AG04449 (cell line): ENCODE measurements at regions not wholly inside any gene's neighbourhood (a gene's known extent, or its start where the extent isn't known, plus 50 kb on each side); places are given as distances from the start of the nearest gene placed in this dataset.

Experiments used
- CTCF ChIA-PET: fragments of 350-600 bp; formaldehyde crosslinking; extraction: SDS; loops from one replicate; lab custom pipeline; 2021; ENCODE audit warnings: antibody characterized with exemption; lab: Yijun Ruan, JAX
- POLR2A ChIA-PET: fragments of 400-600, 350-600 bp; formaldehyde crosslinking; extraction: SDS; loops from one replicate; lab custom pipeline; 2020; ENCODE audit warnings: antibody characterized with exemption, inconsistent platforms; lab: Yijun Ruan, JAX
- DNase-seq: peaks from one replicate; pipeline ENCODE4 v3.0.0-alpha.2; 2010; ENCODE audit warnings: low read depth, low spot score
- H3K4me3 ChIP-seq: 2 replicates; pipeline ENCODE4 v1.5.1; 2011; ENCODE audit warnings: low read depth, mild to moderate bottlenecking, control low read depth, low read length
- CTCF ChIP-seq: IDR thresholded peaks from one replicate; pipeline ENCODE4 v1.5.1; 2011; ENCODE audit warnings: mild to moderate bottlenecking, moderate library complexity, low read length, control low read depth, inconsistent platforms; ENCODE audit not compliant: insufficient read depth; ENCODE audit errors: missing control alignments

- ChIA-PET POLR2A (no interaction called here), CTCF (no interaction called here)
- no peak for TF ChIP-seq CTCF
- DNase-seq = no peak
- H3K4me3 ChIP-seq = no peak overlapping the region
Observed at GRCh38 chr3:38950581-38950980, 101.2 kb downstream of the SCN11A start.

DNA sequence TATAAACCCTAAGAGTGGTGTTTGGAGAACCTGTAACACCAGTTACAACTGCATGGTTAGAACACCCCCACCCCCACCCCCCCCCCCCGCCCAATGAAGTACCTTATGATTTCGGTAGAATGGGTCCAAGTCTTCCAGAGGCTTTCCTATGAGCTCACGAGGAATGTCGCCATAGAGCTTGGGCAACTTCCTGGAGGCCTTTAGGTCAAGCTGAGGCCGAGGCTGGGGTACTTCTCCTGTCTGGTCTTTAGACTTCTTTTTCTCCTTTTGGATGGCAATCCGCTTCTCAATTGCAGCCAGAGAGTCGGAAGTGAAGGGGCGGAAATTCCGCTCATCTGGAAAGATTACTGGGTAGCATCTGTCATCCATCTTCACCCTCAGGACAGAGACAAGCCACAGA lies 101.8 kb downstream of the SCN11A start:
- DNase-seq = no peak
- no peak overlapping the region for H3K4me3 ChIP-seq

GRCh38 chr3:38940394-38940793 lies 111.3 kb downstream of the SCN11A start:
- DNase-seq = no peak
- ChIA-PET CTCF (interaction anchor here (0.6 kb wide), 1 partner anchor 1136 kb away, joined by 3 read pairs; no protein-coding TSS in a partner anchor), POLR2A (no interaction called here)
- TF ChIP-seq CTCF = no peak
- H3K4me3 ChIP-seq = no peak overlapping the region

More for the DNA sequence above, 101.8 kb downstream of the SCN11A start:
- ChIA-PET POLR2A (no interaction called here), CTCF (no interaction called here)
- no peak for TF ChIP-seq CTCF

GRCh38 chr3:38925351-38925750 lies 109.3 kb upstream of the SCN10A start:
- ChIA-PET POLR2A (no interaction called here), CTCF (interaction anchor here (2.1 kb wide), 1 partner anchor 35 kb away, joined by 6 read pairs; no protein-coding TSS in a partner anchor)
- TF ChIP-seq CTCF = no peak
- DNase-seq = no peak
- H3K4me3 ChIP-seq = no peak overlapping the region

GRCh38 chr3:38916706-38917105 lies 100.7 kb upstream of the SCN10A start:
- TF ChIP-seq CTCF = no peak
- peak; percentile 37 for DNase-seq
- POLR2A ChIA-PET = no interaction called here
- CTCF ChIA-PET = no interaction called here
- H3K4me3 ChIP-seq = no peak overlapping the region

- DNase-seq = no peak
- no peak for TF ChIP-seq CTCF
- CTCF ChIA-PET = no interaction called here
- no peak overlapping the region for H3K4me3 ChIP-seq
- POLR2A ChIA-PET = no interaction called here
Observed at GRCh38 chr3:38907426-38907825, 91.4 kb upstream of the SCN10A start.
